SU-DHL-6 (cell line): ENCODE measurements at regions not wholly inside any gene's neighbourhood (a gene's known extent, or its start where the extent isn't known, plus 50 kb on each side); places are given as distances from the start of the nearest gene placed in this dataset.

Experiments used
- CTCF ChIP-seq: fragments of 200-600 bp; sonication (generic); IDR thresholded peaks from one replicate; pipeline ENCODE4 v1.5.1; 2017; ENCODE audit warnings: antibody characterized with exemption, mild to moderate bottlenecking, low read length, moderate library complexity; ENCODE audit not compliant: insufficient read depth, poor library complexity, severe bottlenecking
- EZH2phosphoT487 ChIP-seq: fragments of 200-600 bp; sonication (generic), shearing (Covaris generic); conservative IDR thresholded peaks from 2 replicates; pipeline ENCODE4 v1.6.1; 2018; ENCODE audit warnings: mild to moderate bottlenecking, antibody characterized with exemption, low read length, moderate library complexity, mixed read lengths

GRCh38 chr3:161941891-161942290 lies 445.3 kb downstream of the OTOL1 start:
- no peak for TF ChIP-seq CTCF
- TF ChIP-seq EZH2phosphoT487: no peak
